Fibroblast of lung (primary cell): ENCODE measurements at regions not wholly inside any gene's neighbourhood (a gene's known extent, or its start where the extent isn't known, plus 50 kb on each side); places are given as distances from the start of the nearest gene placed in this dataset.
"Not testable (repeated sequence)": the region's sequence is repeated elsewhere in the genome, so short reads cannot be mapped to it uniquely, and the experiment has no call there.

ENCODE experiments used
- DNase-seq, 2 donors: peaks; one replicate each; pipeline versions ENCODE4 v3.0.0 to v3.0.0-alpha.2; 2010; ENCODE audit warnings: low read depth in 2 of 2
- H2AFZ ChIP-seq: 2 replicates; pipeline ENCODE4 v1.5.1; 2012; ENCODE audit warnings: low read length, control low read depth, inconsistent platforms
- H3K27ac ChIP-seq: 2 replicates; pipeline ENCODE4 v1.5.1; 2011; ENCODE audit warnings: low read length, control low read depth; ENCODE audit not compliant: insufficient read depth
- H3K27me3 ChIP-seq: 2 replicates; pipeline ENCODE4 v1.5.1; 2011; ENCODE audit warnings: mild to moderate bottlenecking, low read length; ENCODE audit not compliant: control insufficient read depth, insufficient read depth
- H3K36me3 ChIP-seq: 2 replicates; pipeline ENCODE4 v1.5.1; 2011; ENCODE audit warnings: low read length; ENCODE audit not compliant: control insufficient read depth, insufficient read depth
- H3K4me1 ChIP-seq: 2 replicates; pipeline ENCODE4 v1.5.1; 2011; ENCODE audit warnings: low read length; ENCODE audit not compliant: control insufficient read depth, insufficient read depth; ENCODE audit errors: extremely low read depth
- H3K4me2 ChIP-seq: 2 replicates; pipeline ENCODE4 v1.5.1; 2011; ENCODE audit warnings: low read length, control low read depth; ENCODE audit not compliant: insufficient read depth; ENCODE audit errors: extremely low read depth
- H3K4me3 ChIP-seq, 4 experiments: fragments of 200-600 bp in 1 of 4; sonication (generic) in 1 of 4; replicated peaks in 1 of 4; 2 replicates each; pipeline ENCODE4 v1.5.1; 2011 to 2016; ENCODE audit warnings: low read length in 4 of 4, low read depth in 3 of 4, mild to moderate bottlenecking in 3 of 4, control low read depth in 2 of 4, inconsistent platforms in 1 of 4, mixed read lengths in 1 of 4; ENCODE audit not compliant: insufficient read depth in 1 of 4; ENCODE audit errors: control extremely low read depth in 1 of 4
- H3K79me2 ChIP-seq: 2 replicates; pipeline ENCODE4 v1.5.1; 2012; ENCODE audit warnings: mild to moderate bottlenecking, low read length, inconsistent platforms; ENCODE audit not compliant: control insufficient read depth, insufficient read depth
- H3K9ac ChIP-seq: 2 replicates; pipeline ENCODE4 v1.5.1; 2011; ENCODE audit warnings: mild to moderate bottlenecking, low read length, control low read depth; ENCODE audit not compliant: insufficient read depth
- H3K9me3 ChIP-seq: 2 replicates; pipeline ENCODE4 v1.5.1; 2012; ENCODE audit warnings: low read depth, low read length; ENCODE audit not compliant: control insufficient read depth, insufficient read depth
- H4K20me1 ChIP-seq: 2 replicates; pipeline ENCODE4 v1.5.1; 2011; ENCODE audit warnings: low read length; ENCODE audit not compliant: control insufficient read depth, insufficient read depth; ENCODE audit errors: extremely low read depth
- CTCF ChIP-seq, 2 donors: IDR thresholded peaks in 1 of 2; conservative IDR thresholded peaks in 1 of 2; 1 replicate in 1 of 2; 2 replicates in 1 of 2; pipeline ENCODE4 v1.5.1; 2011 to 2012; ENCODE audit warnings: low read length in 2 of 2, control low read depth in 1 of 2, inconsistent platforms in 1 of 2, low read depth in 1 of 2, mild to moderate bottlenecking in 1 of 2
- EZH2 ChIP-seq: IDR thresholded peaks from 2 replicates; pipeline ENCODE4 v1.5.1; 2012; ENCODE audit warnings: low read length, control low read depth, mild to moderate bottlenecking; ENCODE audit errors: missing control alignments

GRCh38 chr17:22370988-22371387, 678.7 kb downstream of the KCNJ18 start:
- H3K4me1 ChIP-seq, H3K36me3 ChIP-seq, H3K79me2 ChIP-seq, H3K27ac ChIP-seq, DNase-seq, H3K4me2 ChIP-seq, H3K27me3 ChIP-seq, H4K20me1 ChIP-seq, H3K4me3 ChIP-seq, H2AFZ ChIP-seq, H3K9me3 ChIP-seq, H3K9ac ChIP-seq: not testable (repeated sequence)

GRCh38 chr17:22373911-22374310, 681.6 kb downstream of the KCNJ18 start:
- Histone ChIP-seq H3K79me2 (no peaks in the 10 kb centered on the region), H3K4me1 (no peaks in the 10 kb centered on the region), H3K27ac (no peak overlapping the region), H3K4me2 (no peak overlapping the region), H3K36me3 (no peaks in the 10 kb centered on the region), H3K9me3 (no peaks in the 10 kb centered on the region), H3K27me3 (no peaks in the 10 kb centered on the region), H3K9ac (no peak overlapping the region), H4K20me1 (no peaks in the 10 kb centered on the region), H3K4me3 (no peak overlapping the region), H2AFZ (no peak overlapping the region)
- TF ChIP-seq EZH2 (no peak), CTCF (conservative IDR thresholded peaks at IDR 0.05 in 1 of 2, IDR thresholded peaks at IDR 0.05 in 1 of 2; ENCODE audit: low read depth in 1 of 2, low read length in 2 of 2) (no peak)
- no peak for DNase-seq

- H3K27me3 ChIP-seq: no peaks in the 10 kb centered on the region
- no peaks in the 10 kb centered on the region for H3K4me1 ChIP-seq
- no peaks in the 10 kb centered on the region for H4K20me1 ChIP-seq
- no peak overlapping the region for H2AFZ ChIP-seq
- H3K9ac ChIP-seq: no peak overlapping the region
- no peak overlapping the region for H3K4me2 ChIP-seq
- H3K4me3 ChIP-seq: no peak overlapping the region
- no peaks in the 10 kb centered on the region for H3K9me3 ChIP-seq
- H3K36me3 ChIP-seq: no peaks in the 10 kb centered on the region
- H3K27ac ChIP-seq: no peak overlapping the region
- H3K79me2 ChIP-seq: no peaks in the 10 kb centered on the region
- no peak for DNase-seq
- TF ChIP-seq EZH2 (no peak), CTCF (conservative IDR thresholded peaks at IDR 0.05 in 1 of 2, IDR thresholded peaks at IDR 0.05 in 1 of 2; ENCODE audit: low read depth in 1 of 2, low read length in 2 of 2) (no peak)
These were observed 682.4 kb downstream of the KCNJ18 start for GRCh38 chr17:22374741-22375140.

GRCh38 chr17:22376747-22377146, 684.4 kb downstream of the KCNJ18 start:
- H3K4me1 ChIP-seq, DNase-seq, H3K9me3 ChIP-seq, H3K27ac ChIP-seq, H4K20me1 ChIP-seq, H3K9ac ChIP-seq, H3K4me2 ChIP-seq, H3K79me2 ChIP-seq, H3K27me3 ChIP-seq, H3K4me3 ChIP-seq, H3K36me3 ChIP-seq, H2AFZ ChIP-seq: not testable (repeated sequence)

- not testable (repeated sequence) for H3K4me3 ChIP-seq, H3K79me2 ChIP-seq, H4K20me1 ChIP-seq, H3K27ac ChIP-seq, H3K27me3 ChIP-seq, H3K4me2 ChIP-seq, H2AFZ ChIP-seq, DNase-seq, H3K9me3 ChIP-seq, H3K36me3 ChIP-seq, H3K4me1 ChIP-seq, H3K9ac ChIP-seq
These were observed 686.4 kb downstream of the KCNJ18 start for GRCh38 chr17:22378748-22379147.

GRCh38 chr17:22381589-22381988, 689.3 kb downstream of the KCNJ18 start:
- not testable (repeated sequence) for H3K9ac ChIP-seq, H2AFZ ChIP-seq, H3K4me1 ChIP-seq, H3K27ac ChIP-seq, H3K9me3 ChIP-seq, DNase-seq, H3K79me2 ChIP-seq, H3K4me3 ChIP-seq, H4K20me1 ChIP-seq, H3K27me3 ChIP-seq, H3K36me3 ChIP-seq, H3K4me2 ChIP-seq
